GM06990 (cell line): ENCODE measurements at regions not wholly inside any gene's neighbourhood (a gene's known extent, or its start where the extent isn't known, plus 50 kb on each side); places are given as distances from the start of the nearest gene placed in this dataset.
"Not testable (repeated sequence)": the region's sequence is repeated elsewhere in the genome, so short reads cannot be mapped to it uniquely, and the experiment has no call there.

Experiments used
- DNase-seq: peaks from one replicate; pipeline ENCODE4 v3.0.0-alpha.2; 2011; ENCODE audit not compliant: insufficient read length; ENCODE audit errors: extremely low read depth
- H3K27me3 ChIP-seq: replicated peaks from 2 replicates; pipeline ENCODE4 v1.6.0; 2011; ENCODE audit warnings: low read length; ENCODE audit not compliant: control insufficient read depth, insufficient read depth
- H3K36me3 ChIP-seq: 2 replicates; pipeline ENCODE4 v1.5.1; 2011; ENCODE audit warnings: low read length; ENCODE audit not compliant: control insufficient read depth, insufficient read depth
- H3K4me3 ChIP-seq: replicated peaks from 2 replicates; pipeline ENCODE4 v1.5.1; 2011; ENCODE audit warnings: low read depth, mild to moderate bottlenecking, control low read depth, low read length
- CTCF ChIP-seq: IDR thresholded peaks from 2 replicates; pipeline ENCODE4 v1.5.1; 2011; ENCODE audit warnings: low read length, control low read depth, mild to moderate bottlenecking, inconsistent platforms; ENCODE audit not compliant: insufficient read depth, poor library complexity, severe bottlenecking

GRCh38 chr3:155995525-155996370 lies 124.6 kb upstream of the KCNAB1 start:
- peak; percentile 48 for TF ChIP-seq CTCF
- Histone ChIP-seq H3K4me3 (no peak overlapping the region), H3K36me3 (no peaks in the 10 kb centered on the region), H3K27me3 (no peaks in the 10 kb centered on the region)
- no peak for DNase-seq

- no peak for TF ChIP-seq CTCF
- Histone ChIP-seq H3K36me3 (no peaks in the 10 kb centered on the region), H3K27me3 (no peaks in the 10 kb centered on the region), H3K4me3 (no peak overlapping the region)
- no peak for DNase-seq
Observed at GRCh38 chr3:155996882-155997281, 123.5 kb upstream of the KCNAB1 start.

- H3K36me3 ChIP-seq, H3K27me3 ChIP-seq, DNase-seq, H3K4me3 ChIP-seq: not testable (repeated sequence)
Observed at GRCh38 chr3:155998173-155998572, 122.2 kb upstream of the KCNAB1 start.

GRCh38 chr3:156005736-156006135 lies 114.6 kb upstream of the KCNAB1 start:
- no peak for DNase-seq
- TF ChIP-seq CTCF, result no peak
- no peaks in the 10 kb centered on the region for H3K27me3 ChIP-seq
- H3K4me3 ChIP-seq, result no peak overlapping the region
- H3K36me3 ChIP-seq, result no peaks in the 10 kb centered on the region

- DNase-seq, result no peak
- Histone ChIP-seq H3K4me3 (no peak overlapping the region), H3K36me3 (no peaks in the 10 kb centered on the region), H3K27me3 (no peaks in the 10 kb centered on the region)
- peak; percentile 47 for TF ChIP-seq CTCF
Observed at GRCh38 chr3:156010829-156011228, 109.5 kb upstream of the KCNAB1 start.

GRCh38 chr3:156014489-156014888 lies 105.9 kb upstream of the KCNAB1 start:
- no peak for DNase-seq
- H3K4me3 ChIP-seq, result no peak overlapping the region
- no peaks in the 10 kb centered on the region for H3K36me3 ChIP-seq
- TF ChIP-seq CTCF, result no peak
- no peaks in the 10 kb centered on the region; the same call in 1 of the 2 replicates for H3K27me3 ChIP-seq
